GM12874 (cell line): ENCODE measurements at regions not wholly inside any gene's neighbourhood (a gene's known extent, or its start where the extent isn't known, plus 50 kb on each side); places are given as distances from the start of the nearest gene placed in this dataset.

Experiments used
- CTCF ChIP-seq: IDR thresholded peaks from 2 replicates; pipeline ENCODE4 v1.5.1; 2011; ENCODE audit warnings: low read depth, mild to moderate bottlenecking, control low read depth, low read length, moderate library complexity; ENCODE audit not compliant: insufficient read depth

DNA sequence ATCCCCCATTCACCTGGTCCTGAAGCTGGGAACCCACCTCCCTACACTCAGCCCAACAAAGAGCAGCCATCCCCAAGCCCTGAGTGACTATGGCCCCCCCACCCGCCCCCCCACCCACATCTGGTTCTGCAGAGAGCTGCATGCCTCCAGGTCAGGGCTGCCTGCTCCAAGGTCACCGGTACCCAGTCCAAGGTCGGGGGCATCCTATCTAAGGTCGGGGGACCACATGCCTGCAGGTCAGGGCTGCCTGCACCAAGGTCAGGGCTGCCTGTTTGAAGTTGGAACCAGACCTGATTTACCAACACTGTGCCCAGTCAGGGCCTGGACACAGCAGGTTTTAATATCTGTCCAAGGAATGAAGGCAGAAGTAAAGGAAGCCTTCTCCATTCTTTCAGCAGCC, 66.1 kb upstream of the GPC1 start:
- no peak for TF ChIP-seq CTCF

DNA sequence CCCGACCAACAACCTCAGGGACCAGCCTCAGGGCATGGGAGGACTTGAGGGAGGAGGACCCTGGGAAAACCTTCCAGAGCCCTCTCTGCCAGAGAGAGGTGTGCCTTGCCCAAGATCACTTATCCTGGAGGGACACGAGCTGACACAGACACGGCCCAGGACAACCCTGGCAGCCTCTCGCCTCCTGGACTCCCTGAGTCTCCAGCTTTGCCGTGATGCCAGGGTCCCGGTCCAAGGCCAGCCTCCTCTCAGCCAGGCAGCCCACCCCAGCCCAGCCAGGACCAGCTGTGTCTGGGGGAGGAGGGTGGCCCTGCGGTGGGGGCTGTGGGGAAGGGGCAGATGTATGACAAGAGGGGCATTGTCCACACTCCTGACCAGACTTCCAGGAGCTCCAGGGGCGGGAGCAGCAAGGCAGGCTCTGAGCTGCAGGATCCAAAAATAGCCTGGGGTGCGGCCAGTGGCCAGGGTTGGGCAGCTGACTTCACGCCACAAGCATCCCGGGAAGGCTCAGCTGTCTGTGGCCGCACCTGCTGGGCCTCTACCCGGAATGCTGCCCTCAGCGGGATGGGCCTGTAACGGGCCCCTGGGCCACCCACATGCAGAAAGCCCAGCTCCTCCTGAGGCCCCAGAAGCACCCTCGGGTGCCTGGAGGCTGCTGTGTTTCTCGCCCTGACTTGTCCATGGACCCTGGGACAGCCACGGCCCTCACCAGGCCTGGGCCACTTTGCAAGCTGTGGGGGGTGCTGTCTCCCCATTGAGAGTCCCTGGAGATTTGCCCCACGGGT, 65.5 kb upstream of the GPC1 start:
- no peak for TF ChIP-seq CTCF

DNA sequence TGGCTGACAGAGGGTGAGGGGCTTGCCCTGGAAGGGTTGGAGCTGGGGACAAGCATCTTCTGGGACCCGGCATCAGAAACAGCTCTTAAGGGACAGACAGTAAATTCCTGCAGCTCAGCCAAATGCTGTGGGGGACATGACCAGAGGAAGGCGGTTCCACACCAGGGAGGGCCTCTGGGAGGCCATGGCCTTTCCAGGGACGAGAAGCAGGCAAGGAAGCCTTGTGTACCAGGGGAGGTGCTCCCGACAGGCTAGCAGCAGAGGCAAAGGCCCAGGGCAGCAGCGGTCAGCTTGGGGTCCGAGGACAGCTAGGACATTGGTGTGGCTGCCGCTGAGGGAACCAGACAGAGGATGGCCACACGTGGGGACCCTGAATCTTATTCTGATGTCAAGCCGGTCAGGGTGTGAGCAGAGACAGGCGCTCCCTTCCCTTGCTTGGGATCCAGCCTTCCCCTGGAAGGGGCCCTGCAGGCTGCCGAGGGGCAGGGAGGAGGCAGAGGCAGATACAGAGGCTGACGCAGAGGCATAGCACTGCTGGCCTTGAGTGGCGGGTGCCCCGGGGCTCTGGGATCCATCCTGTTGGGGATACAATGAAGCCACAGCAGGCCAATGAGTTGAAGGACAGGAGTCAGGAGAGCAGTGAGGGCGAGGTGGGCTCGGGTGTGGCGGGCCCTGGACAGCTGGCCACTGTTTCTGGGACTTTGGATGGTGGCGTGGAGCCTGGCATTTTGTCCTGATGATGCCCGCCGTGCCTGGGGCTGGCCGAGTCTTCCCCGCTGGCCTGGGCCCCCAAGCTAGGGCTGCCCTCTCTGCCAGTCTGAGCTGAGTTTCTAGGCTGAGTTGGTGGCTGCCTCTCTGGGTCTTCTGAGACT, 64.1 kb upstream of the GPC1 start:
- TF ChIP-seq CTCF: no peak

- no peak for TF ChIP-seq CTCF
These were observed 63.4 kb upstream of the GPC1 start for GRCh38 chr2:240372101-240372500.

DNA sequence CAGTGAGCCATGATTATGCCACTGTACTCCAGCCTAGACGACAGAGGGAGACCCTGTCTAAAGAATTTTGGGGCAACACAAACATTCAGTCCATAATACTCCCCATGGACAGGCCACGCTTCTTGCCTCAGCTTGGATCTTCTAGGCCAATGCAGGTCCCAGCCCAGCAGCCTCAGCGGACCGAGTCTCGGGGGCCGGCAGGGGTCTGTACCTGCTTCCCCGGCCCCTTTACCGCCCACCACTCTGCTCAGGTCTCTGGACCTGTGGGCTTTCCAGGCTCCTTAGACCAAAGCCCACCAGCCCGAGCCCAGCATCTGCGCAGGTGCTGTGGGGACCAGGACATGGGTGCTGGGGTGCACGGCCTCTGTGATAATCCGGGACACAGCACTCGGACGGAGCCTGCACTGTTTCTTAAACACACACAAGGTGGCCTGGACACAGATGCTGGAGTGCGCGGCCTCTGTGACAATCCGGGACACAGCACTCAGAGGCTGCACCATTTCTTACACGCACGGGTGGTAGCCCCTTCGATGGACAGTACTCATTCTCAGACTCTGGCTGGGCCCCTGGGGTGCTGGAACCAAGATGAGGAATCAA, 62.1 kb upstream of the GPC1 start:
- no peak for TF ChIP-seq CTCF

DNA sequence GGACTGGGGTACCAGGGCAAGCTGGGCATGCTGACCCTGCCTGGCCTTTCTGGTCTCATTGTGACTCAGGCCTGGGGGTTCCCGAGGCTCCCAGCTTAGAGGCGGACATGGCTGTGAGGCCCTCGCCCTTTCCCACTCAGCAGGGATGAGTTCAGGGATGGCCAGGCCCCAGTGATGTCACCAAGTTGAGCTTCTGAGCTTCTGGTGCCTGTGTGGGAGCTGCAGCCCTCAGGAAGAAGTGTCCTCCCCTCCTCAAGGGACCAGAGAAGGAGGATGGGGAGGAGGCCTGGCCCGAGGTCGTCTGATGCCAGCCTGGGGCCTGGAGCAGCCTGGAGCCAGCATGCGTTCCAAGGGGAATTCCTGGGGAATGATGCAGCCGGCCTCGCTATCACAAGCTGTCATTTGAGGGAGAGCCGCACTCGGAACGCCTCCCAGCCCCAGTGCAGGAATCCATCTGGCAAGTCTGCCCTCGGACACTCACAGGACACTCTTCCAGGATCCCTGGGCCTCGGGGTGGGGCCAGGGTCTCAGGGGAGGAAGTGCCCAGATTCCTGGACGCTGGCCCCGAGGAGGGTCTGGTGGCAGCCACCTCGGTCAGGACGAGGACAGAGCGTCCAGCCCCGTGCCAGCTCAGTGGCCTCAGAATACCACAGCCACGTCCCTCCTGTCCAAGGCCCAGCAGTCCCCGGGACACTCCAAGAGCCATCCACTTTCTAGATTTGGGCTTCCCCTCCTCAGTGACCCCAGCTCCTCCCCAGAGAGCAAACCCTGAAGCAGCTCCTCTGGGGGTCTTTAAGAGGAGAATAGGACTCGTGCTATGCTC, 61.2 kb upstream of the GPC1 start:
- no peak for TF ChIP-seq CTCF
